Activated T-helper 17 cell treated with anti-CD3 and anti-CD28 coated beads, Interleukin-2, amount 50 U/mL, for 72 hours (primary cell): ENCODE measurements at regions not wholly inside any gene's neighbourhood (a gene's known extent, or its start where the extent isn't known, plus 50 kb on each side); places are given as distances from the start of the nearest gene placed in this dataset.

Experiments
- ATAC-seq: fragments of 150-1000 bp; cut with Tn5 transposase; replicated peaks from 2 replicates; pipeline ENCODE4 v1.10.0; 2021; ENCODE audit warnings: mild to moderate bottlenecking, moderate library complexity
- H3K27ac Mint-ChIP-seq: one replicate; pipeline ENCODE4 v1.8.0; 2022; ENCODE audit warnings: mixed read lengths
- H3K27me3 Mint-ChIP-seq: one replicate; pipeline ENCODE4 v1.8.0; 2022; ENCODE audit warnings: mixed read lengths
- H3K36me3 Mint-ChIP-seq: one replicate; pipeline ENCODE4 v1.8.0; 2022; ENCODE audit warnings: low read depth, mild to moderate bottlenecking, mixed read lengths
- H3K4me1 Mint-ChIP-seq: one replicate; pipeline ENCODE4 v1.8.0; 2022; ENCODE audit warnings: mixed read lengths
- H3K4me3 Mint-ChIP-seq: one replicate; pipeline ENCODE4 v1.8.0; 2022; ENCODE audit warnings: mild to moderate bottlenecking, mixed read lengths
- H3K9me3 Mint-ChIP-seq: one replicate; pipeline ENCODE4 v1.8.0; 2022; ENCODE audit warnings: mixed read lengths

DNA sequence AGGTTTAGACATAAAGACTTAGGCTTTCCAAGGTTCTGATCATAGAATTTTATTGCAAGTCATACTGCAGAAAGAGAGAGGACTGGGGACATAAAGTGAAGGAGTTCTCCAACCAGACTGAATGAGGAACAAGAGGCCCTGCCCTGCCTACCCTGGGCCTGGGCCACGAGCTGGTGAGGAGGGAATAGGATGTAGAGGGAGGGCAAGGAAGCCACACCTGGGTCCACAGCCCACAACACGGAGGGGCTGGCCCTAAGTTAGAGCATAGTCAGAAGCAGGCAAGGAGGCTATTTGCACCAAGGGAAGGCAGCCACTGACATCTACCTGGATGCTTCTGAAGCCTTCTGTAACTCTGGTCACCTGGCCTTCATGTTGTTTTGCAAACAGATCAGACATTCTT lies 82.2 kb upstream of the CXCL12 start:
- Mint-ChIP-seq H3K9me3 (peaks cover 4% of the 10 kb centered on the region), H3K27me3 (peaks cover 11% of the 10 kb centered on the region), H3K4me1 (no peaks in the 10 kb centered on the region), H3K36me3 (no peaks in the 10 kb centered on the region), H3K27ac (no peak overlapping the region), H3K4me3 (no peak overlapping the region)
- ATAC-seq, result no peak

DNA sequence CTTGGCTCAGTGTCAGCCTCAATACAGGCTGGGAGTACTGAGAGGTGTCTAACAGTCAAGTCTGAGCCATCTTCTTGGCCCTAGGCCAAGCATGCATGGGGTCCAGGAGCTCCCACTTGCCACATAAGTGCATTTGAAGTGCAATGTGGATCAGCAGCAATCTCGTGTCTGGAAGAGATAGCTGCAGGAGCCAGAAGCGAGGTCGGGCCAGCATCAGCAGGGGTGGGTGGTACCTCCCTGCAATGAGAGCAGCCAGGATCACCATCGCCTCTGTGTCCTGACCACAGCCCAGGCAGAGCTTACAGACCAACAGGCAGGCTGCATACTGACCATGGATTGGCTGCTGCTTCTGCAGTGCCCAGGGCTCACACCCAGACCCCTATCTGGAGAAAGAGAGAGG lies 83.0 kb upstream of the CXCL12 start:
- Mint-ChIP-seq H3K27ac (no peak overlapping the region), H3K36me3 (no peaks in the 10 kb centered on the region), H3K27me3 (peaks cover 11% of the 10 kb centered on the region), H3K4me3 (no peak overlapping the region), H3K9me3 (peaks cover 4% of the 10 kb centered on the region), H3K4me1 (no peaks in the 10 kb centered on the region)
- ATAC-seq, result no peak

DNA sequence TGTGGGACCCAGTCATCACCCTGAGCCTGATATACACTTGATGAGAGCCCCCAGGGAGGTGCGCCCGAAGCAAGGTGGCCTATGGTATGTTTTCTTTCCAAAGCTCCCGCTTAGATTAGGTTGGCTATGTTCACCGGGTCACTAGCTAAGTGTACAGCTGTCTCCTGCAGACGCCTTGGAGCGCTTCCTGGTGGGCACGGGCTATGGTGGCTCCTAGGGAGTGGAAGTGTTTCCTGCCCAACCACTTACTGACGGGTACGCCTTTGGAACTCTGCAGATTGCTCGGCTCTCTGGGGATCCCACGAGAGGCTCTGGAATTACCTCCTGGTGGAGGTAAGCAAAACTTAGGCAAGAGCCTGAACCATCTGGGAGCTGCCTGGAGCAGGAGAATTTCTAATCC lies 83.6 kb upstream of the CXCL12 start:
- Mint-ChIP-seq H3K27me3 (peaks cover 11% of the 10 kb centered on the region), H3K27ac (no peak overlapping the region), H3K36me3 (no peaks in the 10 kb centered on the region), H3K9me3 (peaks cover 4% of the 10 kb centered on the region), H3K4me3 (no peak overlapping the region), H3K4me1 (no peaks in the 10 kb centered on the region)
- no peak for ATAC-seq

DNA sequence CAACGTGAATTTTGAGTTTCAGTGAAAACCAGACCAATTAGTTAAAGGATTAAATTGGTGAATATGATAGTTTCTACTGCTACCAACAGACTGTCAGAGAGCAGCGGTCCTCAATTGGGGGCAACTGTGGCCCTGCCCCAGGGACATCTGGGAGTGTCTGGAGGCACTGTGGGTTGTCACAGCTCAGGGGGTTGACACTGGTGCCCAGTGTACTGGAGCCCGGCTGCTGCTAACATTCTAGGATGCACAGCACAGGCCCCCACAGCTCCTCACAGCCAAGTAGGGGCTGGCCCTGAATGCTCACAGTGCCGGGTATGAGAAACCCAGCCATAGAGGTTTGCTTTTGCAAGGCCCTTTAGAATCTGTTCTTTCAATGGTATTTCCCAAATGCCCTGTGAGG lies 84.1 kb upstream of the CXCL12 start:
- Mint-ChIP-seq H3K27me3 (peaks cover 15% of the 10 kb centered on the region), H3K36me3 (no peaks in the 10 kb centered on the region), H3K27ac (no peak overlapping the region), H3K9me3 (peaks cover 4% of the 10 kb centered on the region), H3K4me3 (no peak overlapping the region), H3K4me1 (no peaks in the 10 kb centered on the region)
- no peak for ATAC-seq

DNA sequence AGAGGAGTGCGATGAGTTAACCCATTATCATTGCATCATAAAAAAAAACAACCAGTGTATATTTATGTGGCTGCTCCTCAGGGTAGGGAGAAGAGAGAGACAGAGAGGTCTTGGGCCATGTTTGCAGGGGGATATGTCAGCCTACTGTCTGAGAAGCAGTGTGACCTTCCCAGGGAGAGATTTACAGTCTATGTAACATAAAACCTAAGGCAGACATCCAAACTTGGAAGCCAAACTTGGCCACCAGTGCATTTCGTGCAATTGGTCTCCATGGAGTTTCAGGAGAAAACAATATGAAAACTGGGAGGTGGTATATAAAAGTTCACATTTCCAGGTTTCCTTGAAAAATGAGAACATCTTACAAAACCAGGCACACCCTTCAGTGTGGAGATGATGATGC lies 85.9 kb upstream of the CXCL12 start:
- Mint-ChIP-seq H3K27me3 (peaks cover 16% of the 10 kb centered on the region), H3K4me1 (no peaks in the 10 kb centered on the region), H3K4me3 (no peak overlapping the region), H3K9me3 (peaks cover 4% of the 10 kb centered on the region), H3K27ac (no peak overlapping the region), H3K36me3 (no peaks in the 10 kb centered on the region)
- ATAC-seq, result no peak

DNA sequence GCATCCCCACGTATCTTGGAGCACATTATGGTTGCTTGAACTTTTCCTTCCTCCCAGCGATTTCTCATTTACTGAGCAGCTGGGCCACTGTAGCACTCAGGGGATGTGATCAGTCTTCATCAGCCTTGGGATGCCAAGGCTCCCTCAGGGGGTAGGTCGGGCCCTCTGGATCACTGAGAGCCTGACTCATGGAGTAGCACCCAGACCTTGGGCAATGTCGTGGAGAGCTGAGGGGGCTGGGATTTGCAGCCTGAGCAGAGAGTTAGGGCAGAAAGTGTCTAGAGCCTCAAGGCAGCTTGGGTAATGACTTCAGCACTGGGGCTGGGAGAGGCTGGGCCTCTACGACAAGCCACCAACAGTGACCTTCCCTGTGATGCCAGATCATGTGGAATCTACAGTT lies 86.5 kb upstream of the CXCL12 start:
- Mint-ChIP-seq H3K9me3 (peaks cover 4% of the 10 kb centered on the region), H3K27me3 (peaks cover 15% of the 10 kb centered on the region), H3K4me1 (no peaks in the 10 kb centered on the region), H3K4me3 (no peak overlapping the region), H3K36me3 (no peaks in the 10 kb centered on the region), H3K27ac (no peak overlapping the region)
- no peak for ATAC-seq

DNA sequence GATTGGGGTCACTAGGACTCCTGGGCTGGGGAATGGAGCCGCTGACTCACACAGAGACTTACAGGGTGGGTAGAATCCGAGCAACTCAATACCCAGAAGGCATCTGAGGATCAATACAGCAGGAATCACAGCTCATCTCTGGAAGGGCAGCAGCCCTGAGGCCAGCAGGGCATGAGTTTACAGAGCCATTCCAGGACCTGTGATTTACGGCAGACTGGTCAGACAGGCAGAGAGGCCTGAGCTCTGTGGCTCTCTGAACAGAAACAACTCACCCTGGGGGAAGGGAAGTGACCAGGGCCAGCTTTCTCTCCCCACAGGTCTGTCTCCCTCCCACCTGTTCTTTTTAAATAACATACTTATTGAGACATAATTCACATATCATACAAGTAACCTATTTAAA lies 88.2 kb upstream of the CXCL12 start:
- Mint-ChIP-seq H3K4me1 (no peaks in the 10 kb centered on the region), H3K27ac (no peak overlapping the region), H3K4me3 (no peak overlapping the region), H3K36me3 (no peaks in the 10 kb centered on the region), H3K27me3 (peaks cover 10% of the 10 kb centered on the region), H3K9me3 (peaks cover 4% of the 10 kb centered on the region)
- no peak for ATAC-seq

DNA sequence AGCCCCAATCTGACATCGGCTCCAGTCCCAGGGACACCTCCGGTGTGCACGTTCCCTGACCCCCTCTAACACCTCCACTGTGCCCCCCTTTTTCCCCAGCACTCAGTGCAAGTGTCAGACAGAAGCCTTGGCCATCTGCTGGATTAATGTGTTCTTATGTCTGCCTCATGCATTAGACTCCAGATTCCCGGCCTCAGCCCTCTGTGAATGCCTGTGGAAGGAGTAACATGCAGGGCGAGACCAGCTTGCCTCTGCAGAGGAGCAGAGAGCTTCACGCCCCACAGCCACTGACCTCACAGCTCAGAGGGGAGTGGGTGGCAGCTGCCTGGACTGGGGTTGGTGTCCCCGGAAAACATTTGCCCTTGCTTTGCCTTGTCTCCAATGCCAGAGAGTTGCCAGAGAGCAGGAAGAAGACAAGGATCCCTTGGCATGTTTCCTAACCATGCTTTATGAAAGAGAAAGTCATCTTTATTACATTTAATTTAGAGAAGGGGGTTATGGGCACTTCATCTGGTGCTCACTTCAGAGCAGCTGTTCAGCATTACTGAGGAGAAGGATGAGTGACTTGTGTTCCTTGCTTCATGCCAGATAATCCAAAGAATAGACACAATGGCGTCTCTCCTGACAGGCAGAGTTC lies 91.6 kb upstream of the CXCL12 start:
- no peak for ATAC-seq
- peaks cover 7% of the 10 kb centered on the region for H3K9me3 Mint-ChIP-seq
- no peaks in the 10 kb centered on the region for H3K4me1 Mint-ChIP-seq
- peaks cover 6% of the 10 kb centered on the region for H3K27me3 Mint-ChIP-seq
- no peak overlapping the region for H3K4me3 Mint-ChIP-seq
- no peaks in the 10 kb centered on the region for H3K36me3 Mint-ChIP-seq
- no peak overlapping the region for H3K27ac Mint-ChIP-seq

DNA sequence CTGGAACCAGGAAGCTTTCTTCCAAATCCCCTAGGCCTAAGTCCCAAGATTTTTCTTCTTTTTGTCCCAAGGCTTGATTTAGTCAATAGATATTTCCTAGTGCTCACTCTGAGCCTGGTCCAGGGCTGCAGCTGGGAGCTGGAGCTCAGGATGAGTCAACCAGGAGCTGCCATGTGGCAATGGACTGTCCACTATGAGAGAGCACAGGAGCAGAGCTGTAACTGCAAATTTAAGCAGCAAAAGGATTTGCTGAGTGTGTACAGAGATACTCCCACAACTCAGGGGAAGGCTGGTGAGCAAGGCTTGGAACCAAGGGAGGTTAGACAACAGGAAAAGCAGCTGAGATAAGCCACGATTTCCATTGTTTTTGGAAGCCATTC lies 92.1 kb upstream of the CXCL12 start:
- Mint-ChIP-seq H3K27me3 (peaks cover 6% of the 10 kb centered on the region), H3K4me1 (no peaks in the 10 kb centered on the region), H3K4me3 (no peak overlapping the region), H3K27ac (no peak overlapping the region), H3K36me3 (no peaks in the 10 kb centered on the region), H3K9me3 (peaks cover 11% of the 10 kb centered on the region)
- ATAC-seq, result no peak

DNA sequence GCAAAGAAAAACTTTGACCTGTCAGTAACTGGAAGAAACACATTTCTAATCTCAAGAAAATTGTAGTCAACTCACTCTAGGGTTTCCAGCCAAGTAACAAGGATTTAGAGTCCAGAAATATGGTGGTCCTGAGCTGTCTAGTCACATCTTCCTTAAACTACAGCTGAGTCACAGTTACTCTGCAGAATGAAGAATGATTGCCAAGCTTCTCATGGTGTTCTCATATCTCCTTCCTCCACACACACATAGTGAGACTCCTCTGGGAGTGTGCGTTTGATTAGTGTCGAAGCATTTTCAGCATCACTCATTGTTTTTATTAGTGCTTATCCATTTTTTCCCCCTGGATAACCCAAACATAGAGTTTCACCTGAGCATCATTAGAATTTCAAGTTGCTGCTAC lies 93.1 kb upstream of the CXCL12 start:
- H3K9me3 Mint-ChIP-seq, result peaks cover 14% of the 10 kb centered on the region
- ATAC-seq, result no peak
- H3K36me3 Mint-ChIP-seq, result no peaks in the 10 kb centered on the region
- no peak overlapping the region for H3K4me3 Mint-ChIP-seq
- no peak overlapping the region for H3K27ac Mint-ChIP-seq
- H3K4me1 Mint-ChIP-seq, result no peaks in the 10 kb centered on the region
- peaks cover 6% of the 10 kb centered on the region for H3K27me3 Mint-ChIP-seq

DNA sequence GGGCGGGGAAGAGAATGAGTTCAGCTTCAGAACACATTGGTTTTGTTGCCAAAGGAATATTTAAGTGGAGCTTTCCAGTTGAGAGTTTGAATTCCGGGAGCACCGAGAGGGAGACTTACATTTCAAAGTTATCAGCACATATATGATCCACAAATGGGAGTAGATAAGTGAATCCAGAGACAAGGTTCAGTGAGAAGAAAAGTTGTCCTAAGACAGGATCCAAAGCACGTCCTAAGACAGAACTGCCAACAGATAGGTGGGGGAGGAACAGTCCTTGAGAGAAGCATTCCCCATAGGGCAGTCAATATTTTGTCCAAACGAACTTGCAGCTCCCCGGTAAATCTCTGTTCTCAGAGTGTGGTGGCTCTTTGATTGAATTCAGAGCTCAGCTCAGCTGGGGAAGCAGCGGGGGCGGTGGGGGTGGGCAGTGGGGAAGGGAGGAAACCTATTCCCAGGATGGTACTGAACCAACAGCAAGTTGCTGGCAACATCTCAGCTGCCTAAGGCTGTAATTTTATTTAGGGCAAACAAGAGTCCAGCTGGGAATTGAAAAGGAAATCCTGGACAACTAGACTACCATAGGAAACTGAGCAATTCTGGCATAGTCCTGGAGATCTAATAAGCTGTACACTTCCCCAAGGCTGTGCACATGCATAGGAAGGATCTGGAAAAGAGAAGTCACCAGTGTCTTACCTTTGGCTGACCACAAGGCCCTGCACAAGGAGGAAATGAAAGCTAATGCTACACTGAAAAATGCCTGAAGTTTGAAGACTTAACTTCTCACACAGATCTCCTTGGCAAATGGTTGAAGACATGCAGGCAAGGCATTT lies 94.2 kb upstream of the CXCL12 start:
- Mint-ChIP-seq H3K4me1 (no peaks in the 10 kb centered on the region), H3K36me3 (no peaks in the 10 kb centered on the region)

DNA sequence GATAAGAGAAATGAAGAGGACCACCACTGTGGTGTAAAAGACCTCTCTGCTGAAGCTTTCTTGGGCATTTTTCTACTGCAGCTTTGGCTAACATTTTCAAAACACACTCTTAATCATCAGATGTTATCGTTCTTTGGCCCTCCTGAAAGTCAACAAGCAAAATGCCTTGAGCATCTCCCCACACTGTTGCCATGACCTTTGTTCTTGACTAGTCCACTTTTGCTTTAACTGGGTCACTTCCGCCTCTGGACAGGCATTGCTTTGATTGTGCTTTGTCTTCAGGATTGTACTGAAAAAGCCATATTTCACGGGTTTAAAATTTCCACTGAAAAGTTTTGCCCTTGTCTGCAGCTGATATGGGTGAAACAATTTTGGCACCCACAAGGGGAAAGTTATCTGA lies 107.8 kb upstream of the CXCL12 start:
- no peak for ATAC-seq
- H3K4me1 Mint-ChIP-seq, result no peaks in the 10 kb centered on the region
- H3K27ac Mint-ChIP-seq, result no peak overlapping the region
- peaks cover 4% of the 10 kb centered on the region for H3K9me3 Mint-ChIP-seq
- H3K27me3 Mint-ChIP-seq, result peaks cover 4% of the 10 kb centered on the region
- no peaks in the 10 kb centered on the region for H3K36me3 Mint-ChIP-seq
- H3K4me3 Mint-ChIP-seq, result no peak overlapping the region

More for the DNA sequence above, 94.2 kb upstream of the CXCL12 start:
- Mint-ChIP-seq H3K27me3 (peaks cover 3% of the 10 kb centered on the region), H3K27ac (no peak overlapping the region), H3K4me3 (no peak overlapping the region), H3K9me3 (peaks cover 14% of the 10 kb centered on the region)
- ATAC-seq, result no peak

DNA sequence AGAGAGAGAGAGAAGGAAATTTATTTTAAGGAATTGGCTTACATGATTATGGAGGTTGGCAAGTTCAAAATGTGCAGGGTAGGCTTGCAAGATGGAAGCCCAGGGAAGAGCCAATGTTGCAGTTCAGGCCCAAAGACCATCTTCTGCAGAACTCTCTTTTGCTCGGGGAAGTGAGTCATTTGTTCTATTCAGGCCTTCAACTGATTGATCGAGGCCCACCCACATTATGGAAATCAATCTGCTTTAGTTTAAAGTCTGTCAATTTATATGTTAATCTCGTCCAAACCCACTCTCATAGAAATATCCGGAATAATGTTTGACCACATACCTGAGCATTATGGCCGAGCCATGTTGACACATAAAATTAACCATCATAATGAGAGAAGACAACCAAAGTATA lies 113.3 kb upstream of the CXCL12 start:
- no peak overlapping the region for H3K4me3 Mint-ChIP-seq
- no peaks in the 10 kb centered on the region for H3K4me1 Mint-ChIP-seq
- H3K27me3 Mint-ChIP-seq, result no peaks in the 10 kb centered on the region
- H3K9me3 Mint-ChIP-seq, result peaks cover 4% of the 10 kb centered on the region
- H3K36me3 Mint-ChIP-seq, result no peaks in the 10 kb centered on the region
- ATAC-seq, result no peak
- H3K27ac Mint-ChIP-seq, result no peak overlapping the region

DNA sequence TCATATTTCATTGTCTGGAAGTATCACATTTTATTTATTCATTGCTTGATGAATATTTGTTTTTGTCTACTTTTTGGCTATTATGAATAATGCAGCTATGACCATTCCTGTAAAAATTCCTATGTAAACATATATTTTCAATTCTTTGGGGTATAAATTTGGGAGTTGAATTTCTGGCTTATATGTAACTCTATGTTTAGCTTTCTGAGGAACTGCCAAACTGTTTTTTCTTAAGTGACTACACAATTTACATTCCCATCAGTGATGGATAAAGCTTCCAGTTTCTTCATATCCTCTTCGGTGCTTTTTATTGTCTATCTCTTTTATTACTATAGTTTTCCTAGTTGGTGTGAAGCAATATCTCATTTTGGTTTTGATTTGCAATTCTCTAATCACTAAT lies 115.6 kb upstream of the CXCL12 start:
- H3K4me3 Mint-ChIP-seq, result no peak overlapping the region
- H3K4me1 Mint-ChIP-seq, result no peaks in the 10 kb centered on the region
- H3K27me3 Mint-ChIP-seq, result no peaks in the 10 kb centered on the region
- peaks cover 4% of the 10 kb centered on the region for H3K9me3 Mint-ChIP-seq
- no peak overlapping the region for H3K27ac Mint-ChIP-seq
- ATAC-seq, result no peak
- H3K36me3 Mint-ChIP-seq, result no peaks in the 10 kb centered on the region

DNA sequence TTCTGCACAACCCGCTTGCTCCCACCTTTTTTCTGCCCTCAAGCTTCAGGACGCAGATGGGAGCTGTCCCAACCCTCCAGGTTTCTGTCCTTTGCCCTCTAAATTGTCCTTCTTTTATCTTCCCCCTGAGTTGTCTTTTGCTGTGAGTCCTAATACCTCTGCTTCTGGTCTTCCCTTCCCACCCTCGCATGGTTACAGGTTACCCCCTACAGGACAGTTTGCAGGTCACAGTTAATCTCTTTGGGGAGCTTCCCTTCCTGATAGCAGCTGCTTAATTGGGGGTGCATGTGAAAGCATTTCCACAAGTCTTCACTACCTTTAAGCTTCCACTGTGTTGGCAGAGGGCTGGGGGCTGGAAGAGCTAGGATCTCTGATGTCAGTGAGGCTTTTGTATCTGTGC lies 121.5 kb upstream of the CXCL12 start:
- Mint-ChIP-seq H3K27ac (no peak overlapping the region), H3K4me1 (no peaks in the 10 kb centered on the region), H3K36me3 (no peaks in the 10 kb centered on the region), H3K9me3 (peaks cover 4% of the 10 kb centered on the region), H3K27me3 (no peaks in the 10 kb centered on the region), H3K4me3 (no peak overlapping the region)
- no peak for ATAC-seq
